CD4-positive, alpha-beta T cell (primary cell): ENCODE measurements at regions not wholly inside any gene's neighbourhood (a gene's known extent, or its start where the extent isn't known, plus 50 kb on each side); places are given as distances from the start of the nearest gene placed in this dataset.
A peak's percentile ranks its signal among the peaks of the same experiment; 100 is the strongest.

Experiments
- ATAC-seq: fragments of 200-7000 bp; cut with Tn5 transposase; one replicate; pipeline ENCODE4 v1.10.0; 2022; ENCODE audit warnings: mild to moderate bottlenecking; ENCODE audit not compliant: poor library complexity
- CTCF ChIA-PET: fragments of 350-600 bp; sonication (Branson Sonifier 250); formaldehyde crosslinking; loops from one replicate; lab custom pipeline; 2021; ENCODE audit warnings: antibody characterized with exemption, inconsistent platforms; lab: Charles Lee
- POLR2A ChIA-PET: fragments of 350-600 bp; sonication (Branson Sonifier 250); formaldehyde crosslinking; loops from one replicate; lab custom pipeline; 2021; ENCODE audit warnings: antibody characterized with exemption, inconsistent platforms; lab: Charles Lee
- DNase-seq, 14 experiments: peaks; one replicate each; pipeline ENCODE4 v3.0.0-alpha.2; 2013 to 2020; ENCODE audit warnings: mixed read lengths in 2 of 14
- H3K27ac ChIP-seq, 2 donors: one replicate each; pipeline versions ENCODE4 v1.5.1 to v1.7.0; 2013; ENCODE audit warnings: low read length in 2 of 2, low read depth in 1 of 2, mild to moderate bottlenecking in 1 of 2
- H3K27me3 ChIP-seq, 2 experiments: 1 replicate in 1 of 2; 2 replicates in 1 of 2; pipeline versions ENCODE4 v1.6.1 to v1.7.0; 2013; ENCODE audit warnings: low read length in 2 of 2, control low read depth in 1 of 2, mild to moderate bottlenecking in 1 of 2, moderate library complexity in 1 of 2; ENCODE audit not compliant: insufficient read depth in 2 of 2, control insufficient read depth in 1 of 2
- H3K36me3 ChIP-seq: one replicate; pipeline ENCODE4 v1.6.1; 2013; ENCODE audit warnings: low read length, control low read depth; ENCODE audit not compliant: insufficient read depth
- H3K4me1 ChIP-seq: one replicate; pipeline ENCODE4 v1.6.1; 2013; ENCODE audit warnings: low read length, control low read depth; ENCODE audit not compliant: insufficient read depth
- H3K4me3 ChIP-seq: one replicate; pipeline ENCODE4 v1.5.1; 2013; ENCODE audit warnings: mild to moderate bottlenecking, low read length, moderate library complexity
- H3K9me3 ChIP-seq, 2 experiments: 1 replicate in 1 of 2; 2 replicates in 1 of 2; pipeline versions ENCODE4 v1.6.1 to v1.7.0; 2013; ENCODE audit warnings: low read length in 2 of 2, mild to moderate bottlenecking in 2 of 2, control low read depth in 1 of 2, moderate library complexity in 1 of 2; ENCODE audit not compliant: control insufficient read depth in 1 of 2, insufficient read depth in 1 of 2
- H3K27ac Mint-ChIP-seq: one replicate; pipeline ENCODE4 v1.8.0; 2020; ENCODE audit warnings: mixed read lengths
- H3K27me3 Mint-ChIP-seq: one replicate; pipeline ENCODE4 v1.8.0; 2021; ENCODE audit warnings: mixed read lengths
- H3K36me3 Mint-ChIP-seq: one replicate; pipeline ENCODE4 v1.8.0; 2021; ENCODE audit warnings: low read depth, mixed read lengths
- H3K4me1 Mint-ChIP-seq: one replicate; pipeline ENCODE4 v1.8.0; 2021; ENCODE audit warnings: low read depth, mixed read lengths
- H3K4me3 Mint-ChIP-seq: one replicate; pipeline ENCODE4 v1.8.0; 2020; ENCODE audit warnings: mild to moderate bottlenecking, mixed read lengths
- H3K9me3 Mint-ChIP-seq: one replicate; pipeline ENCODE4 v1.8.0; 2020; ENCODE audit warnings: mixed read lengths
- CTCF ChIP-seq: fragments of 200-600 bp; IDR thresholded peaks from one replicate; pipeline ENCODE4 v1.8.0; 2022; ENCODE audit warnings: antibody characterized with exemption, mild to moderate bottlenecking
- intact Hi-C, 2 experiments: fragments of 100-400 bp; cut with DNase I in 1 of 2; cut with micrococcal nuclease in 1 of 2; formaldehyde crosslinking; loops; one replicate each; pipeline versions ENCODE4 v1.15.1 to v1.9.0; 2023 to 2025; cut with DNase I, micrococcal nuclease

GRCh38 chr5:40402007-40402364 is 277.7 kb upstream of the PTGER4 start:
- Histone ChIP-seq H3K4me1 (peaks cover 31% of the 10 kb centered on the region), H3K27ac (no peak overlapping the region), H3K4me3 (no peak overlapping the region), H3K27me3 (no peaks in the 10 kb centered on the region), H3K9me3 (no peaks in the 10 kb centered on the region), H3K36me3 (no peaks in the 10 kb centered on the region)
- Mint-ChIP-seq H3K4me1 (peaks cover 62% of the 10 kb centered on the region), H3K4me3 (no peak overlapping the region), H3K27me3 (no peaks in the 10 kb centered on the region), H3K36me3 (peaks cover 3% of the 10 kb centered on the region), H3K27ac (peak overlapping the region; percentile 6), H3K9me3 (peaks cover 5% of the 10 kb centered on the region)
- DNase-seq (peak in 9 of 14 experiments; percentile 9 to 69 (median 26)), ATAC-seq (no peak)
- no peak for TF ChIP-seq CTCF
- intact Hi-C loops: loop anchor here in 1 of 2 experiments (10.0 kb wide), 1 partner anchor 433 kb away; the partner anchor contains the start of gene RPL37
- ChIA-PET CTCF (interaction anchor here (1.0 to 1.7 kb wide), 2 partner anchors 8 to 12 kb away, joined by 3 to 7 read pairs; no protein-coding TSS in a partner anchor), POLR2A (interaction anchor here (1.1 to 1.8 kb wide), 4 partner anchors 9 to 35 kb away, joined by 4 to 14 read pairs (median 8); no protein-coding TSS in a partner anchor)

- CTCF ChIA-PET: interaction anchor here (0.6 to 1.7 kb wide), 3 partner anchors 8 to 1260 kb away, joined by 3 to 7 read pairs (median 4); no protein-coding TSS in a partner anchor
- H3K9me3 Mint-ChIP-seq: peaks cover 5% of the 10 kb centered on the region
- Histone ChIP-seq H3K27me3 (no peaks in the 10 kb centered on the region), H3K4me1 (peaks cover 26% of the 10 kb centered on the region), H3K36me3 (no peaks in the 10 kb centered on the region), H3K9me3 (no peaks in the 10 kb centered on the region), H3K27ac (no peak overlapping the region), H3K4me3 (no peak overlapping the region)
- POLR2A ChIA-PET: interaction anchor here (1.1 to 1.8 kb wide), 4 partner anchors 9 to 36 kb away, joined by 4 to 14 read pairs (median 8); no protein-coding TSS in a partner anchor
- peak overlapping the region; percentile 6 for H3K27ac Mint-ChIP-seq
- no peak for TF ChIP-seq CTCF
- ATAC-seq: no peak
- H3K27me3 Mint-ChIP-seq: no peaks in the 10 kb centered on the region
- peaks cover 60% of the 10 kb centered on the region for H3K4me1 Mint-ChIP-seq
- intact Hi-C loops: loop anchor here in 1 of 2 experiments (10.0 kb wide), 1 partner anchor 433 kb away; the partner anchor contains the start of gene RPL37
- no peak for DNase-seq
- H3K36me3 Mint-ChIP-seq: no peaks in the 10 kb centered on the region
- H3K4me3 Mint-ChIP-seq: no peak overlapping the region
These were observed 278.3 kb upstream of the PTGER4 start for GRCh38 chr5:40401284-40402006.

- intact Hi-C loops: loop anchor here in 1 of 2 experiments (10.0 kb wide), 1 partner anchor 435 kb away; the partner anchor contains the start of gene RPL37
- no peak for TF ChIP-seq CTCF
- no peaks in the 10 kb centered on the region for H3K27me3 Mint-ChIP-seq
- DNase-seq (no peak), ATAC-seq (no peak)
- no peaks in the 10 kb centered on the region for H3K9me3 ChIP-seq
- no peak overlapping the region for H3K4me3 Mint-ChIP-seq
- H3K27me3 ChIP-seq: no peaks in the 10 kb centered on the region
- no peaks in the 10 kb centered on the region for H3K36me3 ChIP-seq
- ChIA-PET CTCF (no interaction called here), POLR2A (no interaction called here)
- peaks cover 16% of the 10 kb centered on the region for H3K4me1 ChIP-seq
- H3K9me3 Mint-ChIP-seq: peaks cover 3% of the 10 kb centered on the region
- H3K4me3 ChIP-seq: no peak overlapping the region
- H3K27ac ChIP-seq: no peak overlapping the region
- peaks cover 53% of the 10 kb centered on the region for H3K4me1 Mint-ChIP-seq
- H3K27ac Mint-ChIP-seq: no peak overlapping the region
- no peaks in the 10 kb centered on the region for H3K36me3 Mint-ChIP-seq
These were observed 279.5 kb upstream of the PTGER4 start for GRCh38 chr5:40400245-40400644.
